22Rv1 (cell line): ENCODE measurements at regions not wholly inside any gene's neighbourhood (a gene's known extent, or its start where the extent isn't known, plus 50 kb on each side); places are given as distances from the start of the nearest gene placed in this dataset.

Source experiments
- ZFX ChIP-seq: fragments of 450-650 bp; IDR thresholded peaks from 2 replicates; pipeline ENCODE4 v1.6.1; 2017; ENCODE audit warnings: antibody characterized with exemption, borderline replicate concordance
- TF ChIP-seq, protein P1 (sequence below): fragments of 450-650 bp; IDR thresholded peaks from 2 replicates; pipeline ENCODE4 v1.5.1; 2017; ENCODE audit warnings: mild to moderate bottlenecking

DNA sequence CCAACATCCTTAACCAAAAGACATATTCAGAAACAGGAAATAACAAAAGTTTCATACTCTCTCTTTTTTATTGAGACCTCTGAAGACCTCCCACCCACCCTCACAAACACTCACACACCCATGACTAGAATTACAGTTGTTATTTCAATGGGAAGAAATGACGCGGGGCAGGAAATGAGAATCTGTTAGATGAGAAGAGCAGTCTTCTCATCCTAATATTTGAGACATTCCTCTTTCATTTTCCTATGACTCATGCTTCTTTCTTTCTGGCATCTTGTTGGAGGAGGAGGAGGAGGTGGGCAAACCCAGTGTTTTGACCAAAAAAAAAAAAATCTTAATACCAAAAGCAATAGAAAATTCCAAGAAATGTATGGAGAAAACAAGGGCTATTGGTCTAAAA, 179.5 kb upstream of the TARS1 start:
- TF ChIP-seq, protein P1, sequence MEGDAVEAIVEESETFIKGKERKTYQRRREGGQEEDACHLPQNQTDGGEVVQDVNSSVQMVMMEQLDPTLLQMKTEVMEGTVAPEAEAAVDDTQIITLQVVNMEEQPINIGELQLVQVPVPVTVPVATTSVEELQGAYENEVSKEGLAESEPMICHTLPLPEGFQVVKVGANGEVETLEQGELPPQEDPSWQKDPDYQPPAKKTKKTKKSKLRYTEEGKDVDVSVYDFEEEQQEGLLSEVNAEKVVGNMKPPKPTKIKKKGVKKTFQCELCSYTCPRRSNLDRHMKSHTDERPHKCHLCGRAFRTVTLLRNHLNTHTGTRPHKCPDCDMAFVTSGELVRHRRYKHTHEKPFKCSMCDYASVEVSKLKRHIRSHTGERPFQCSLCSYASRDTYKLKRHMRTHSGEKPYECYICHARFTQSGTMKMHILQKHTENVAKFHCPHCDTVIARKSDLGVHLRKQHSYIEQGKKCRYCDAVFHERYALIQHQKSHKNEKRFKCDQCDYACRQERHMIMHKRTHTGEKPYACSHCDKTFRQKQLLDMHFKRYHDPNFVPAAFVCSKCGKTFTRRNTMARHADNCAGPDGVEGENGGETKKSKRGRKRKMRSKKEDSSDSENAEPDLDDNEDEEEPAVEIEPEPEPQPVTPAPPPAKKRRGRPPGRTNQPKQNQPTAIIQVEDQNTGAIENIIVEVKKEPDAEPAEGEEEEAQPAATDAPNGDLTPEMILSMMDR = no peak
- TF ChIP-seq ZFX = no peak
